ENCODE measurements at regions not wholly inside any gene's neighbourhood (a gene's known extent, or its start where the extent isn't known, plus 50 kb on each side); places are given as distances from the start of the nearest gene placed in this dataset.

- TF ChIP-seq POLR2AphosphoS5 (IDR thresholded peaks at IDR 0.05; ENCODE audit: borderline replicate concordance, low read depth, low read length) (no peak), EZH2 (IDR thresholded peaks at IDR 0.05) (no peak)
These were observed 182.0 kb upstream of the CST7 start for GRCh38 chr20:24766826-24767622.

Data from SK-N-MC (cell line).